ENCODE measurements at regions not wholly inside any gene's neighbourhood (a gene's known extent, or its start where the extent isn't known, plus 50 kb on each side); places are given as distances from the start of the nearest gene placed in this dataset.

GRCh38 chr13:40119852-40120251, 464.4 kb downstream of the COG6 start:
- peaks cover 0 to 3% of the 10 kb centered on the region in 2 experiments for H3K9me3 ChIP-seq (ENCODE audit: control insufficient read depth in 1 of 2, insufficient read depth in 1 of 2, low read length in 2 of 2)
- DNase-seq: no peak
- H3K4me1 ChIP-seq (ENCODE audit: insufficient read depth, low read length): peaks cover 11% of the 10 kb centered on the region
- ChIA-PET CTCF (no interaction called here), POLR2A (no interaction called here)
- H3K4me3 Mint-ChIP-seq: no peak overlapping the region
- H3K9me3 Mint-ChIP-seq: no peaks in the 10 kb centered on the region
- ATAC-seq (ENCODE audit: poor library complexity): no peak
- no peaks in the 10 kb centered on the region for H3K27me3 Mint-ChIP-seq
- H3K36me3 ChIP-seq (ENCODE audit: insufficient read depth, low read length): no peaks in the 10 kb centered on the region
- H3K27ac Mint-ChIP-seq: no peak overlapping the region
- intact Hi-C loops (cut with DNase I, micrococcal nuclease): no loop called here
- H3K4me3 ChIP-seq (ENCODE audit: low read length): no peak overlapping the region
- H3K4me1 Mint-ChIP-seq (ENCODE audit: low read depth): peaks cover 16% of the 10 kb centered on the region
- H3K36me3 Mint-ChIP-seq (ENCODE audit: low read depth): no peaks in the 10 kb centered on the region
- TF ChIP-seq CTCF (IDR thresholded peaks at IDR 0.05): no peak
- no peak overlapping the region for H3K27ac ChIP-seq (ENCODE audit: low read depth in 1 of 2, low read length in 2 of 2)
- H3K27me3 ChIP-seq (ENCODE audit: control insufficient read depth in 1 of 2, insufficient read depth in 2 of 2, low read length in 2 of 2): no peaks in the 10 kb centered on the region

- no peak for TF ChIP-seq CTCF (IDR thresholded peaks at IDR 0.05)
- ChIA-PET CTCF (no interaction called here), POLR2A (no interaction called here)
- Mint-ChIP-seq H3K27ac (no peak overlapping the region), H3K36me3 (ENCODE audit: low read depth) (no peaks in the 10 kb centered on the region), H3K27me3 (no peaks in the 10 kb centered on the region), H3K9me3 (no peaks in the 10 kb centered on the region), H3K4me3 (no peak overlapping the region), H3K4me1 (ENCODE audit: low read depth) (peaks cover 16% of the 10 kb centered on the region)
- intact Hi-C loops (cut with DNase I, micrococcal nuclease): no loop called here
- H3K27me3 ChIP-seq (ENCODE audit: control insufficient read depth in 1 of 2, insufficient read depth in 2 of 2, low read length in 2 of 2): no peaks in the 10 kb centered on the region
- no peak overlapping the region for H3K27ac ChIP-seq (ENCODE audit: low read depth in 1 of 2, low read length in 2 of 2)
- no peak overlapping the region for H3K4me3 ChIP-seq (ENCODE audit: low read length)
- H3K9me3 ChIP-seq (ENCODE audit: control insufficient read depth in 1 of 2, insufficient read depth in 1 of 2, low read length in 2 of 2): peaks cover 0 to 3% of the 10 kb centered on the region in 2 experiments
- DNase-seq: no peak
- peaks cover 9% of the 10 kb centered on the region for H3K4me1 ChIP-seq (ENCODE audit: insufficient read depth, low read length)
- H3K36me3 ChIP-seq (ENCODE audit: insufficient read depth, low read length): no peaks in the 10 kb centered on the region
- no peak for ATAC-seq (ENCODE audit: poor library complexity)
Measured at GRCh38 chr13:40120288-40120687, 464.8 kb downstream of the COG6 start.

DNA sequence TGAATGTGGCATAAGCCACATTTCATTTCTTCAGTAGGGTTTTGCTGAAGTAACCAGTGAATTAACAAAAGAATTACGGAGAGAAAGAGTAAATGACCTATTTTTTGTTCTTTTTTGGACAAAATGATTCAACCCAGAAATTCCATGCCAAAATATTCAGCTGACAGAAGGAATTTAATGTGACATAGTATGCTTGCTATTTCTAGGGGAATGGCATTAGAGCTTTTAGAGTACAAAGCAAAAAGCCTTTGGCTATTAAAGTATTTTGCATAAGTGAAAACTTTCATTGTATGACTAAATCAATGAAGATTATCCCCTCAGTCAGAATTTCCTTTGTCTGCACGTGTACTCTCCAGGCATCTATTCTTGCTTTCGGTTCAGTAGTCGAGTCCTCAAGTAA, 465.3 kb downstream of the COG6 start:
- DNase-seq (no peak), ATAC-seq (ENCODE audit: poor library complexity) (no peak)
- Histone ChIP-seq H3K27ac (ENCODE audit: low read depth in 1 of 2, low read length in 2 of 2) (no peak overlapping the region), H3K4me1 (ENCODE audit: insufficient read depth, low read length) (peaks cover 4% of the 10 kb centered on the region), H3K27me3 (ENCODE audit: control insufficient read depth in 1 of 2, insufficient read depth in 2 of 2, low read length in 2 of 2) (no peaks in the 10 kb centered on the region), H3K36me3 (ENCODE audit: insufficient read depth, low read length) (no peaks in the 10 kb centered on the region), H3K9me3 (ENCODE audit: control insufficient read depth in 1 of 2, insufficient read depth in 1 of 2, low read length in 2 of 2) (peaks cover 0 to 3% of the 10 kb centered on the region in 2 experiments), H3K4me3 (ENCODE audit: low read length) (no peak overlapping the region)
- Mint-ChIP-seq H3K27ac (no peak overlapping the region), H3K4me3 (no peak overlapping the region), H3K27me3 (no peaks in the 10 kb centered on the region), H3K36me3 (ENCODE audit: low read depth) (no peaks in the 10 kb centered on the region), H3K9me3 (no peaks in the 10 kb centered on the region), H3K4me1 (ENCODE audit: low read depth) (peaks cover 13% of the 10 kb centered on the region)
- POLR2A ChIA-PET: no interaction called here
- TF ChIP-seq CTCF (IDR thresholded peaks at IDR 0.05): no peak
- intact Hi-C loops (cut with DNase I, micrococcal nuclease): no loop called here
- CTCF ChIA-PET: no interaction called here
